Fibroblast of villous mesenchyme (primary cell): ENCODE measurements at regions not wholly inside any gene's neighbourhood (a gene's known extent, or its start where the extent isn't known, plus 50 kb on each side); places are given as distances from the start of the nearest gene placed in this dataset.

ENCODE experiments used
- DNase-seq: peaks from one replicate; pipeline ENCODE4 v3.0.0-alpha.2; 2010; ENCODE audit warnings: low read depth
- H3K4me3 ChIP-seq: 2 replicates; pipeline ENCODE4 v1.5.1; 2011; ENCODE audit warnings: low read depth, mild to moderate bottlenecking, low read length
- TF ChIP-seq, protein P1 (sequence below): IDR thresholded peaks from 2 replicates; pipeline ENCODE4 v1.5.1; 2012; ENCODE audit warnings: low read depth, mild to moderate bottlenecking, low read length; ENCODE audit not compliant: insufficient read depth

DNA sequence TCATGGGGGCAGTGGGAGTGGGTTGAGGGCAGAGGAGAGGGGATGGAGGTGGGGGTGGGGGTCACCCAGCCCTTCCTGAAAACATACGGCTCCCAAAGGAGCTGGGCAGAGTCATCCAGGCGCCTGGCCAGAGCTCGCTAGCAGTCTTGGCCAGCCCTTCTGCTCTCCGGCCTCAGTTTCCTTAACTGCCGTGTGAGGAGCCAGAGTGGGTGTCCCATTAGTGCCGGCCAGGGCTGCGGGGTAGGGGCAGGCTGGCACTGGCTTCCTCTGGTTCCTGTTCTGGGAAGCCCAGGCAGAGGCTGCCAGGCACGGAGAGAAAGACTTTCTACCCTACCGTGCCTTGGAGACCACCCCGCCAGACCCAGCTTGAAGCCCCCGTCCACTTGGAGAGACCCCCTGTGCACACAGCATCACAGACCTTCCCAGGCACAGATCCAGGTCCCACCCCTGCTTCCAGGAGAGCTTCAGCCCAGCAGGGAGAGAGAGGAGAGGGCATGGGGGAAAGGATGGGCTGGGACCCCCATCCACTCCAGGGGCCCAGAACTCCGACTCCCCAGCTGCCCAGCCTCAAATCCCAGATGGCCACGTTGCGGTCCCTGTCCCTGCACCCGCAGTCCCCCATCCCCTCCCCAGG, 93.3 kb downstream of the RFLNA start:
- DNase-seq = no peak
- H3K4me3 ChIP-seq = peak overlapping the region; percentile 70
- TF ChIP-seq, protein P1, sequence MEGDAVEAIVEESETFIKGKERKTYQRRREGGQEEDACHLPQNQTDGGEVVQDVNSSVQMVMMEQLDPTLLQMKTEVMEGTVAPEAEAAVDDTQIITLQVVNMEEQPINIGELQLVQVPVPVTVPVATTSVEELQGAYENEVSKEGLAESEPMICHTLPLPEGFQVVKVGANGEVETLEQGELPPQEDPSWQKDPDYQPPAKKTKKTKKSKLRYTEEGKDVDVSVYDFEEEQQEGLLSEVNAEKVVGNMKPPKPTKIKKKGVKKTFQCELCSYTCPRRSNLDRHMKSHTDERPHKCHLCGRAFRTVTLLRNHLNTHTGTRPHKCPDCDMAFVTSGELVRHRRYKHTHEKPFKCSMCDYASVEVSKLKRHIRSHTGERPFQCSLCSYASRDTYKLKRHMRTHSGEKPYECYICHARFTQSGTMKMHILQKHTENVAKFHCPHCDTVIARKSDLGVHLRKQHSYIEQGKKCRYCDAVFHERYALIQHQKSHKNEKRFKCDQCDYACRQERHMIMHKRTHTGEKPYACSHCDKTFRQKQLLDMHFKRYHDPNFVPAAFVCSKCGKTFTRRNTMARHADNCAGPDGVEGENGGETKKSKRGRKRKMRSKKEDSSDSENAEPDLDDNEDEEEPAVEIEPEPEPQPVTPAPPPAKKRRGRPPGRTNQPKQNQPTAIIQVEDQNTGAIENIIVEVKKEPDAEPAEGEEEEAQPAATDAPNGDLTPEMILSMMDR = no peak

DNA sequence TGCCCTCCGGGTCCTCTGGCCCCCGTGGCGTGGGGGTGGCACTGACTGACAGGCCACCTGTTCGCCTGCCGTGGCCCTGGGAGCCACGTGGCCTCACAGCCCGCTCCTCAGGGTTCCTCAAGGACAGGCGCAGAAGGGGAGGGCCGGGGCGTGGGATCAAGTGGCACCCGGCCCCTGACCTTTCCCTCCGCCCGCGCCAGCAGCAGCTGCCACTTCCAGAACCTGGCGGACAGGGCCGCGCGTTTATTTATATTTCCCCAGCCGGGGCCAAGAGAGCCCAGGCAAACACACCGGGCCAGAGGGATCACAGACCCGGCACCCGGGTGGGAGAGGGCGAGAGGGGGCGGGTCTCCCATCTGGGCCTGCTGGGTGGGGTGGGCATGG, 92.6 kb downstream of the RFLNA start:
- peak; percentile 48 for DNase-seq
- H3K4me3 ChIP-seq = peak overlapping the region; percentile 70

DNA sequence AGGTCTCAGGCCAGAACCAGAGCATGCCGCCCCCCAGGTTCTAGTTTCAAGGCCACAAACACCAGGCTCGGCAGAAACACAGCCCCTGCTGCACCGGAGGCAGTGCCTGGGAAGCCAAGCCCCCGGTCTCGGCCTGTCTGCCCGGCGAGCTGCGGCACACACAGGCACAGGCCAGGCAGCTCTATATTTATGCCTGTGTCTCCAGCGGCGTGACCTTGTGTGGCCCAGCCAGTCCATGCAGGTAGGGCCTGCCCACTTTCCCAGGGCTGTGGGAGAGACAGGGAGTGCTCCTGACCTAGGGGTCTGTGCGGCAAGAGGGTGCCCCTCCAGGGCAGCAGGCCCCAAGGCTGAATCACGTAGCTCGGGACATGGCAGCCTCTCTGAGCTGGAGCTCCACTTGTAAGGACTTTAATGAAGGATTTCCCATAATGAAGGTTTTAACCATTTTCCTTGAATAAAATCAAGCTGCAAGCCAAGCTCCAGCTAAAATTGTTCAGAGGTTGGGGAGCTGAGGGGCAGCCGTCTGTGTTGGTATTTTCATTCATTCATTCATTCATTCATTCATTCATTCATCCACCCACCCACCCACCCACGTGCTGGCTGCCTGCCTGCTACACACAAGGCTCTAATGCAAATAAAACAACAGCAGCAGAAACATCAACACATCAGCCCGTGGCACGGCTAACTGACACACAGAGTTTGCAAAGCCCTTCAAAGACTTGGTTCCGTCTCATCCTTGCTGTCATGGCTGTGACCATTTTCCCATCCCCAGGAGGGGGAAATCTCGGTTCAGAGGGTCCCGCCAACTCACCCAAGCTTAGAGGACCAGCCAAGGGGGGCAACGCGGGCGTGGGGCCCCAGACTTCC, 92.0 kb downstream of the RFLNA start:
- TF ChIP-seq, protein P1 = no peak
- DNase-seq = peak; percentile 34
- H3K4me3 ChIP-seq = peak overlapping the region; percentile 70

More for the DNA sequence above, 92.6 kb downstream of the RFLNA start:
- TF ChIP-seq, protein P1 = no peak

DNA sequence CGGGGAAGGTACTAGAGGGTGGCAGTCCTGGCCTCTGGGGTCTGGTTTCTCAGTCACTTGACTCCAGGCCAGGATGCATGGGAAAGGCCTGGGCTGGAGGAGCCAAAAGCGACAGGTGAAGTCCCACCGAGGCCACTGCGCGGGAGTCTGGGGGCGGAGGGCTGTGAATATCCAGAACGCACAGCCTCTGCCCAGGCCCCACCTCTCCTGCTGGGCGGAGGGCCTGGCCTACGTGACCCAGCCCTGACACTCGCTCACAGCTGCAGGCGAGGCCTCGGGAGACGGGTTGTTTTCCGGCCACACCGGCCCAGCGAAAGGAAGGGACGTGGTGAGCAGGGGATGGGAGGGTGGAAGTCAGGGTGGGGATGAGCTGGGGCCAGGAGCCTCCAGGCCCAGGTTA, 91.2 kb downstream of the RFLNA start:
- H3K4me3 ChIP-seq = peak overlapping the region; percentile 35
- DNase-seq = peak; percentile 59
- TF ChIP-seq, protein P1 = no peak

DNA sequence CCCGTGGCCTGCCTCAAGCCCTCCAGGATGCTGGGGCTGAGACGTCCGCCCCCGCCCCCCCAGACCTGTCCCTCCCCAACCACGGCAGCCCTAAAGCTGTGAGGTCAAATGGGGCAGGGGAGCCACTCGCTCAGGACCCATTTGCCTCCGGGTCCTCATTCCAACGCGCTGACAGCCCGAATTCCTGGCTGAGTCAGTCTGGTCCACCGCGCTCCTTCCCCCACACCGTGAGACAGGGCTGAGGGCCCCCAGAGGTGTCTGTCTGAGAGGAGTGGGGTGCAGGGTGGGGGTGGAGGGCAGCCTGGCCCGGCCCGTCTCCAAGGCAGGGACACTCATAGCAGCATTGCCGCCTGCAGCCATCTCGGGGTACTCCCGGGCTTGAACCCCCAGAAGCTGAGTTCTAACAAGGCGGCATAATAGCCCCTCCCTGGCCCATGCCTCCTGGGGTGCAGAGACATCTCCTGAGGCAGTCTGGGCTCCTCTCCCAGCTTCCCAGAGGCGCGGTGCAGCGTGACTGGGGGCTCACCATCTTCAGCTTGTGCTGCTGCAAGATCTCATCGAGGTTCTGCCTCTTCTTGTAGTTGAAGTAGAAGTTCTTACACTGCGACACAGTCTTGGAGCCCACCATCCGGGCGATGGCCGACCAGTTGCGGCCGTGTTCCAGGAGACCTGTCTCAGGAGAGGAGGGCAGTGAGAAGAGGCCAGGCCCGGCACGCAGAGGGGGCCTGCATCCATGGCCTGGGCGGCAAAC, 90.5 kb downstream of the RFLNA start:
- H3K4me3 ChIP-seq = no peak overlapping the region
- TF ChIP-seq, protein P1 = no peak
- DNase-seq = peak; percentile 79

DNA sequence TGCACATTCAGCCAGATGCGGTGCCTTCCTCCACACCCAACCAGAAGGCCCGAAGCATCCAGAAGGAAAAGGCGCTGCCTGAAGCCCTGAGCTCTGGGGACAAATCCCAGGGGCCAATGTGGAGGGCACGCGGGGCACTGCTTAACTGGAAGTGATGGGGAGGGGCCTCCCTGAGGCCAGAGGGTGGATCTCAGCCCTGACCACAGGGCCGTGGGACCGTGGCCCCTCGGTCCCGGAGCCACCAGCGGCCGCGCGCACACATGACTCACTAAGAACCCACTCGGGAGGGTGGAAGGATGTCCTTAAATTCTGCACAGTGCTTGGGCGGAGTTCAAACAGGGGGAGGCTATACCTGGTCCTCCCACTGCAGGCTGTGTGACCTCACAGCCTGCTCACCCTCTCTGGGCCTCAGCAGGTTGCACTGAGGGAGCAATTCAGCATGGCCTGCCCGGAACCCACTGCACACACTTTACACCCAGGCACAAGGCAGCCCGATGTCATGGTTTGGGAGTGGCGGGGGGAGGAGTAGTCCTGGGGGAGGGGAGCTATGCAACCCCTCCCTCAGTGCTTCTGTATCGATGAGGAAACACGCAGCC, 89.5 kb downstream of the RFLNA start:
- no peak overlapping the region for H3K4me3 ChIP-seq
- DNase-seq = no peak

More for the DNA sequence above, 89.5 kb downstream of the RFLNA start:
- TF ChIP-seq, protein P1 = no peak
